ENCODE measurements at regions not wholly inside any gene's neighbourhood (a gene's known extent, or its start where the extent isn't known, plus 50 kb on each side); places are given as distances from the start of the nearest gene placed in this dataset.

- TF ChIP-seq CTCF (IDR thresholded peaks at IDR 0.05; ENCODE audit: extremely low read depth in 1 of 2, insufficient read depth in 1 of 2, low read depth in 1 of 2, low read length in 2 of 2) (no peak), POLR2A (IDR thresholded peaks at IDR 0.05; ENCODE audit: low read depth, low read length) (no peak), POLR2AphosphoS5 (IDR thresholded peaks at IDR 0.05; ENCODE audit: insufficient read depth, low read depth, low read length) (no peak), EZH2 (IDR thresholded peaks at IDR 0.05; ENCODE audit: borderline replicate concordance, low read depth, low read length, severe bottlenecking) (no peak), MYC (IDR thresholded peaks at IDR 0.05; ENCODE audit: low read depth, low read length) (no peak), GATA2 (IDR thresholded peaks at IDR 0.05; ENCODE audit: insufficient read depth, insufficient read length, low read depth, low read length) (no peak), JUN (IDR thresholded peaks at IDR 0.05; ENCODE audit: borderline replicate concordance, insufficient read depth, insufficient read length, low read depth) (no peak)
- TF ChIP-seq, protein P1, sequence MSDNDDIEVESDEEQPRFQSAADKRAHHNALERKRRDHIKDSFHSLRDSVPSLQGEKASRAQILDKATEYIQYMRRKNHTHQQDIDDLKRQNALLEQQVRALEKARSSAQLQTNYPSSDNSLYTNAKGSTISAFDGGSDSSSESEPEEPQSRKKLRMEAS (IDR thresholded peaks at IDR 0.05; ENCODE audit: insufficient read depth, insufficient read length), result no peak
Measured at GRCh38 chr14:87748558-87748957, 244.4 kb downstream of the GALC start.
